Pons (tissue), 1 donor: ENCODE measurements at regions not wholly inside any gene's neighbourhood (a gene's known extent, or its start where the extent isn't known, plus 50 kb on each side); places are given as distances from the start of the nearest gene placed in this dataset.
"Not testable (repeated sequence)": the region's sequence is repeated elsewhere in the genome, so short reads cannot be mapped to it uniquely, and the experiment has no call there.

Experiments
- DNase-seq: peaks from one replicate; pipeline ENCODE4 v3.0.0-alpha.2; 2016; ENCODE audit warnings: low spot score

GRCh38 chr5:89630064-89630463, 747.1 kb upstream of the MEF2C start:
- not testable (repeated sequence) for DNase-seq

- DNase-seq: no peak
Measured at GRCh38 chr5:89628876-89629635, 746.1 kb upstream of the MEF2C start.

- no peak for DNase-seq
Measured at GRCh38 chr5:89615839-89616518, 733.0 kb upstream of the MEF2C start.

GRCh38 chr5:89613222-89613956, 730.4 kb upstream of the MEF2C start:
- DNase-seq: no peak

DNA sequence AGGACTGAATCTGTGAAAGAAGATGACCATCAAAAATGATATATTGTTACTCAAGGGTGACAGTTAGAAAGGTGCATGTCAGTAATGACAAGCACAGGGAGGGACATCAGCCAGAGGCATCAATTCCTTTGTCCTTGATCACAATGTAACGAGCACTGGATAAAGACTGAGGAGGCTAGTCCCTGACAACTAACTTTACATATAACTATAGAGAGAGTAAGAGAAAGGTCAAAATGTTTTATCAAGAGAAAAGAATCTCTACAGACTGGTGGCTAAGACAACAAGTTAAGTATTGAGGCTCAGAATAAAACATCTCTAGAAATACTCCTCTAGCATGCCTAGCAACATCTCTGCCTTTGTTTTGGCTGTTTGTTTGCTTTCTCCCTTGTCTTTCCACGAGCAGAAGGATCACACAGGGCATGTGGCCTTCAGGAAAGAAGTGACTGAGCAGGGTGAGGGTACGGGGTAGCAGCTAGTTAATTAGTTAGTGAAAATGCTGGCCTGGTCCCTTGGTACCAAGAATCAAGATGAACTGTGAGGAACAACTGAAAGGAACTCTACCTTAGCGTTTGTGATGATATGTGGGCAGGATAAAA, 724.1 kb upstream of the MEF2C start:
- DNase-seq: no peak

- DNase-seq: no peak
Measured at GRCh38 chr5:89604342-89604741, 721.4 kb upstream of the MEF2C start.

GRCh38 chr5:89601880-89602279, 718.9 kb upstream of the MEF2C start:
- no peak for DNase-seq

DNA sequence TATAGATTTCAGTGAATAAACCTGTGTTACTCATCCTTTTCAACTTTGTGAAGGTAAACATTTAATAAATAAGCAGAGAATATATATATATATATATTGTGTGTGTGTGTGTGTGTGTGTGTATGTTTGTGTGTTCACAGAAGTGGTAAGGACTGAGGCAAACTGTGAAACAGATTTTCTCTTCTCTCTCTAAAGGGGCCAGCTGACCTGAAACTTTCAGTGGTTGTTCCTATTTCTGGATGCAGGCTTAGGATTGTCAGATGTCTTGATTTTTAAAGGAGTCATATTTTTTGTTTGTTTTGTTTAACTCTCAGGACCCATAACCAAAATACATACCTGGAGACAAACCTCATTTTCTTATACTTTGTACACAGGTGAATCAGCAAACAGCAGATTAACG, 714.9 kb upstream of the MEF2C start:
- DNase-seq: no peak

GRCh38 chr5:89596821-89597220, 713.8 kb upstream of the MEF2C start:
- no peak for DNase-seq

- no peak for DNase-seq
Measured at GRCh38 chr5:89595056-89595455, 712.1 kb upstream of the MEF2C start.

DNA sequence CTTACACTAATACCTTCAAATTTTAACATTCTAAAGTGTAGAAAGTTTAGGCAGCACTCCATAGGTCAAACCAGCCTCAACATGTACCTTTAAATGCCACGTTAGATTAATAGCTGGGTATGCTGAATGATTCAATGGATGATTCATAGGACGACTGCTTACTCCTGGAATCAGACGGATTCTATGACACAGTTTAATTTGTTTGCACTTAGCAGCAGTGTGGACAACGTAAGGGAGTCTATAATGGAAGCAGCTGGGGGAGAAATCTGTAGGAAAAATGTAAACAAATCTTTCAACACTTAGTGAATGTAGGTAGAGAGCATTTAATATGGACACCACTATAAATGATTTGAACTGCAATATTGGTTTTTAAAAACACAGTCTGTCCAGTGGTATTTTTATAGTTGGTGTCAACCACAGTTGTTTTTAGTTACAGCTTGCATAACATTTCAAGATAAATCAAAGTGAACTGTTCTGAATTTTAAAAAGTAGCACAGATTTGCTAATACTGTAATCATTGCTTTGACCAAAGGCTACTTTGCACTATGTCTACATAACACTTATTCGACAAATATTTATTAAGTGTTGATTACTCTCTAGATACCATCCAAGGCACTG, 701.5 kb upstream of the MEF2C start:
- DNase-seq: no peak

DNA sequence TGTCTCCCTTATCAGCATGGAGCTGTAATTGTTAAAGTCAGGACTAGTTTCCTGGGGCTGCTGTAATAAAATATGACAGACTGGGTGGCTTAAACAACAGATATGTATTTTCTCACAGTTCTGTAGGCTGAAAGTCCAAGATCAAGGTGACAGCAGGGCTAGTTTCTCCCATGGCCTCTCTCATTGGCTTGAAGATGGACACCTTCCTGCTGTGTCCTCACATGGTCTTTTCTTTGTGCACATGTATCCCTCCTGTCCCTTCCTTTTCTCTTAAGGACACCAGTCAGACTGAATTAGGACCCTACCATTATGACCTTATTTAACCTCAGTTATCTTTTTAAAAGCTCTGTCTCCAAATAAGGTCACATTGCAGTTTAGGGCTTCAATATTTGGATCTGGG, 700.5 kb upstream of the MEF2C start:
- DNase-seq: no peak

- no peak for DNase-seq
Measured at GRCh38 chr5:89582768-89583339, 699.9 kb upstream of the MEF2C start.

- no peak for DNase-seq
Measured at GRCh38 chr5:89580976-89581375, 698.0 kb upstream of the MEF2C start.

DNA sequence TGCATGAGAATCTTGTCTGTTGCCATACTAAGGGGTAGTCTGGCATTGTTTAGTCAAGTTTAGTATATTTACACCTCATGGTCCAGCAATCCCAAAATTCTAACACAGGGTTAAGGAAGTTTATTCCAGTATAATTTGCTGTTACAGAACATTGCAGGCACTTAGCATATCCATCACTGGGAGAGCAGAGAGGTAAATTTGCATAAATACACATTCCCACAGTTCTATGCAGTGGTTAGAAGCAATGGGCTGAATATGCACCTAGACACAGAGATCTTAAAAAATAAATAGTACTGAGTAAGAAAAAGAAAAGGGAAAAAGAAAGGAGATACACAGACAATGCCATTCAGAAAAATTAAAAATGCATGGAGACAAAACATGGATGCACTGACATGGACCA, 692.3 kb upstream of the MEF2C start:
- no peak for DNase-seq

- peak; percentile 53 for DNase-seq
Measured at GRCh38 chr5:89573345-89573744, 690.4 kb upstream of the MEF2C start.

DNA sequence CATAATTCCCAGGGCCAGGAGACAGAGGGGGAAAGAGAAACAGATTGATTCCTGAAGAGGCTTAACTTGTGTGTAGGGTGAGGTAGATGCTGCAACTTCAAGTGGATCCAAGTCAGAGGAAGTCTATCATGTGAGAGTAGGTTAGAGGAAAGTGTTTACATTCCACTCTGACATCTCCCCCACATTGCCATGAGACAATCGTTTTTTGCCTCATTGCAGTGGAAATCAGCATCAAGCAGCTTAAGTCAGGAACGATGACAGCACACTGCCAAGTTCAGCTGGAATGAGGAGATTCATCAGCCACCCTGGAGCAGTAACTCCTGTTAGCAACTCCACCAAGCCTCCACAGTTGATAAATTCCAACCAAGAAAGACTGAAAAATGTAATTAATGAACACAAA, 689.7 kb upstream of the MEF2C start:
- DNase-seq: no peak

GRCh38 chr5:89570557-89570956, 687.6 kb upstream of the MEF2C start:
- no peak for DNase-seq

DNA sequence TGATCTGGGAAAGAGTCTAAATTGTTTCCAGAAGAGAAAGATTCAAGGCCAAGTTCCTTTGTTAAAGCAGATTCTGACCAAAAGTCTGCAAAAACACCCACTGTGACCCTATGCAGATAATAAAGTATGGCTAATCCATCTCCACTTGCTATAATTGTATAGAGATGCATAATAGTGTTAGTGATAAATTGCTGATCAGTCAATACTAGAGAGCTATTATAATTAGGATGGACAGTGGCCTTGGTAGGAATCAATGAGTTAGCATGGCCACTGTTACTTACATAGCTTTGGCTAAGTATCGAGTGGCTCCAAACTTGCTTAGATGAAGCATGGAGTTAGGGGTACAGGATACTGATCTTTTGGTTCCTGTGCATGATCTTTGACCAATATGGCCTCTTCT, 683.4 kb upstream of the MEF2C start:
- no peak for DNase-seq

- no peak for DNase-seq
Measured at GRCh38 chr5:89560696-89561095, 677.7 kb upstream of the MEF2C start.

GRCh38 chr5:89556215-89556913, 673.4 kb upstream of the MEF2C start:
- no peak for DNase-seq
